ENCODE measurements at regions not wholly inside any gene's neighbourhood (a gene's known extent, or its start where the extent isn't known, plus 50 kb on each side); places are given as distances from the start of the nearest gene placed in this dataset.
"Not testable (repeated sequence)": the region's sequence is repeated elsewhere in the genome, so short reads cannot be mapped to it uniquely, and the experiment has no call there.

- not testable (repeated sequence) for DNase-seq
Measured at GRCh38 chr20:29883514-29884219, 1373.8 kb upstream of the DEFB115 start.

GRCh38 chr20:29884322-29884721 lies 1373.1 kb upstream of the DEFB115 start:
- DNase-seq = not testable (repeated sequence)

GRCh38 chr20:29885282-29886185 lies 1371.9 kb upstream of the DEFB115 start:
- not testable (repeated sequence) for DNase-seq

- DNase-seq = not testable (repeated sequence)
Measured at GRCh38 chr20:29891555-29891954, 1365.9 kb upstream of the DEFB115 start.

Measured in CD4-positive, alpha-beta T cell treated with Interleukin-21 for 1 hour (primary cell).